ENCODE measurements at regions not wholly inside any gene's neighbourhood (a gene's known extent, or its start where the extent isn't known, plus 50 kb on each side); places are given as distances from the start of the nearest gene placed in this dataset. TPM values are rescaled to one million over a fixed set of nuclear protein-coding genes. Genes with fewer than 3 reads are reported as not detected.
"Not testable (repeated sequence)": the region's sequence is repeated elsewhere in the genome, so short reads cannot be mapped to it uniquely, and the experiment has no call there.

DNA sequence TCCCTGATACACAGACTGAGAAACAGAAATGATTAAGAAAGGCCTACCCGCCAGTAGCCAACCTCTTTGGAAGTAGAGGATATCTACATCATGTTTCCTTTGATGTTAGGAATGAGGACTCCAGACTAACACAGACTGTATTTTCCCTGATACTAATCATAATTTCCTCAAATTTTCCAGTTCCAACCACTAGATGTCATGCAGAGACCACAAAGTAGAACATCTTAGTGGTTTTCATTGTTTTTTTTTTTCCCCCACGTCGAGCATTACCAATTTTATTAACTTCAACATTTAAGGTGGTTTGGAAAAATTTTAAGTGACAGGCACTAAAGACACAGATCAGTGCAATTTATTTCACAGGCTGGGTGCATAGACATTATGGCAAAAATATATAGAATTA lies 303.6 kb downstream of the ANKRD30BL start:
- H3K4me2 ChIP-seq (replicated peaks; ENCODE audit: extremely low read depth, low read length, poor library complexity, severe bottlenecking); H3K27me3 ChIP-seq (ENCODE audit: control insufficient read depth in 2 of 2, insufficient read depth in 2 of 2, low read length in 2 of 2); H3K36me3 ChIP-seq (replicated peaks in 1 of 2; ENCODE audit: control insufficient read depth in 1 of 2, insufficient read depth in 2 of 2, low read length in 2 of 2); H3K79me2 ChIP-seq (ENCODE audit: insufficient read depth, low read length); H3K4me3 ChIP-seq (replicated peaks in 1 of 3; ENCODE audit: low read depth in 2 of 3, low read length in 3 of 3); H3K27ac Mint-ChIP-seq; H3K4me1 ChIP-seq (ENCODE audit: control insufficient read depth in 1 of 2, insufficient read depth in 2 of 2, low read length in 2 of 2); H3K4me1 Mint-ChIP-seq; H3K27ac ChIP-seq (ENCODE audit: low read depth in 1 of 2, low read length in 2 of 2); DNase-seq; H3K4me3 Mint-ChIP-seq; H2AFZ ChIP-seq (ENCODE audit: insufficient read depth, low read depth, low read length, poor library complexity, severe bottlenecking); H3K9me3 Mint-ChIP-seq; H3K9me3 ChIP-seq (replicated peaks in 1 of 2; ENCODE audit: control insufficient read depth in 1 of 2, insufficient read depth in 1 of 2, low read length in 2 of 2); intact Hi-C loops (cut with micrococcal nuclease); H3K9ac ChIP-seq (ENCODE audit: insufficient read depth, low read length, poor library complexity, severe bottlenecking); H3K36me3 Mint-ChIP-seq; H3K27me3 Mint-ChIP-seq (ENCODE audit: low read depth in 3 of 3); H4K20me1 ChIP-seq (ENCODE audit: insufficient read depth, low read length): not testable (repeated sequence)
- no CpG with 5 or more reads among the region's 3 CpGs for WGBS (ENCODE audit: insufficient coverage)

Small RNAs in the stretch of these regions (small RNA-seq; reads per million reads assigned to genes)
- gene RNU6-617P (ENCODE audit: insufficient read length, low read depth), result not detected
